CD4-positive, alpha-beta T cell treated with Interleukin-12 subunit alpha and Interleukin-12 subunit beta, for 1 hour (primary cell): ENCODE measurements at regions not wholly inside any gene's neighbourhood (a gene's known extent, or its start where the extent isn't known, plus 50 kb on each side); places are given as distances from the start of the nearest gene placed in this dataset.
"Not testable (repeated sequence)": the region's sequence is repeated elsewhere in the genome, so short reads cannot be mapped to it uniquely, and the experiment has no call there.

Experiments used
- DNase-seq: peaks from one replicate; pipeline ENCODE4 v3.0.0-alpha.2; 2020

DNA sequence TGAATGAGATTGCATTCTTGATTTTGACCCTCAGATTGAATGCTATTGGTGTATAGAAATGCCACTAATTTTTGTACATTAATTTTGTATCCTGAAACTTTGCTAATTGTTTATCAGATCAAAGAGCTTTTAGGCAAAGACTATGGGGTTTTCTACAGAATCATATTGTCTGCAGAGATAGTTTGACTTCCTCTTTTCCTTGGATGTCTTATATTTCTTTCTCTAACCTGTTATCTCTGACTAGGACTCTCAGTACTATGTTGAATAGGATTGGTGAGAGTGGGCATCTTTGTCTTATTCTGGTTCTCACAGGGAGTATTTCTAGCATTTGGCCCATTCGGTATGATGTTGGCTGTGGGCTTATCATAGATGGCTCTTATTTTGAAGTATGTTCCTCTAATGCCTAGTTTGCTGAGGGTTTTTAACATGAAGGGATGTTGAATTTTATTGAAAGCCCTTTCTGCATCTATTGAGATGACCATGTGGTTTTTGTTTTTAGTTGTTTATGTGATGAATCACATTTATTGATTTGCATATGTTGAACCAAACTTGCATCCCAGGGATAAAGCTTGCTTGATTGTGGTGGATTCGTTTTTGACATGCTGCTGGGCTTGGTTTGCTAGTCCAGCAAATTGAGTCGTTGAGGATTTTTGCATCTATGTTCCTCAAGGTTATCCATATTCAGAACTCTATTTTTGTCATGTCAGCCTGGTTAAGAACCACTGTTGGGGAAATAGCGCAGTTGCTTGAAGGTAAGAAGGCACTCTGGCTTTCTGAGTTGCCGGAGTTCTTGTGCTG, 85.8 kb upstream of the NOTCH2NLA start:
- not testable (repeated sequence) for DNase-seq

DNA sequence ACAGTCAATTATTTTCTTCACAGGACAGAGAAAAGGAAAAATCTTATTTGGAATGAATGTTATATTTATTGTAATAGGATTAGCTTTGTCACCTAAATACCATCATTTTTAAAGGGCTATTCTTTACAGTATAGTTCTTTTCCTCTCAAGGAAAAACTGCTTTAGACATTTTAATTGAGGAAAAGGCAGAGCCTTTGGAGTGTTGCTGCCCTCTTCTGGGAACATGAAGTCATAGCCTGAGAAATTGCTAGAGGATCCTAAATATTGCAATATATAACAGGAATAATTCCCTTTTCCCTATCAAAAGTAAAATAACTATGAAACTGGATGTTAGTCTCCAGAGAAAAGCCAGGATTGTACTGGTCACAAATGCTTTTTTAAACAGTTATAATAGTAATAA, 81.8 kb upstream of the NOTCH2NLA start:
- not testable (repeated sequence) for DNase-seq

DNA sequence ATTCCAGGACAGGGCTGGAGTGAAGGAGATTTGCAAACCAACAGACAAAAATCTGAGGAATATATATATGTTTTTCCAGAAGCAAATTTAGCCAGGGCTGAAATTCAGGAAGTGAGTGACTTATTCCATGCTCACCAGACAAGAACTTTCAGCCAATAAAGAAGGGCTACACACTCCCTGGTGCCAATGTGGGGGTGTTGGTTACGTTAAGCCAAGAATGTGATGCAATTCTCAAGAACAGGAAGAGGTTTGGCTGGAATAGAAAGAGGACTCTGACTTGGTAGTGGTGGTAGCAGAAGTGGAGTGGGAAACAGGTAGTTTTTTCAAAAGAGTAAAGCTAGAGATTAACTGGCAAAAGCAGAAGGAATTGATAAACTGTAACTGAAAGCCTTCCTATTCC, 80.6 kb upstream of the NOTCH2NLA start:
- not testable (repeated sequence) for DNase-seq

DNA sequence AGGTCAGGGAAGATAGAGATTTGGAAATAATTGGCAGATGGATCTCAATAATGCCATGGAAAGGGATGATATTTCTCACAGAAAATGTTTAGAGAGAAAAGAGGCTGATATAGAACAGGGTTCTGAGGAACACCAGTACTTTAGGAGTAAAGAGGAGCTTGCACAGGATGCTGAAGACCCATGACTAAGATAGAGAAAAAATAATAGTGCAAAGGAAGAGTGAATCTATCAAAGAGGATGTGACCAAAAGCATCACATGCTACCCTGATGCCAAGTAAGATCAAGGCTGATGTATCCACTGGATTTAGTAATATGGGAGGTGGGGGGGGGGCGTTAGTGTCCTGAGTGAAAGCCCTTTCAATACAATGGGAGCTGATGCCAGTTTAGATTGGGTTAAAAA, 80.1 kb upstream of the NOTCH2NLA start:
- DNase-seq, result not testable (repeated sequence)

DNA sequence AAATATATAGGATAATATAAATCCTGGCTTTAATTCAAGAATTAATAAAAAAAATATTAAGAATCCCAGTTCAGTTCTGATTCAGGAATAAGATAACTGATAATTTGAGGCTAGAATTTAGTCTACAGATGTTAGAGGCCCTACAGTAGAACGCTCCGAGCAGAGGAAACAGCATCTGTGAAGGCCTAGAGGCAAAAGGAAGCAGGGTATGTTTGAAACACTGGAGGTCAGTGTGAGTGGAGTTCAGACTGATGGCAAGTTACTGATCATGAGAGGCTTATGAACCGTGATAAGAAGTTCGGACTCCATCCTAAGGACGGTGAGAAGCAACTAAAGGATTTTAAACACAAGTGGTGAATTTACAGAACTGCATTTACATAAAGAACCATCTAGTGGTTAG, 79.3 kb upstream of the NOTCH2NLA start:
- not testable (repeated sequence) for DNase-seq

DNA sequence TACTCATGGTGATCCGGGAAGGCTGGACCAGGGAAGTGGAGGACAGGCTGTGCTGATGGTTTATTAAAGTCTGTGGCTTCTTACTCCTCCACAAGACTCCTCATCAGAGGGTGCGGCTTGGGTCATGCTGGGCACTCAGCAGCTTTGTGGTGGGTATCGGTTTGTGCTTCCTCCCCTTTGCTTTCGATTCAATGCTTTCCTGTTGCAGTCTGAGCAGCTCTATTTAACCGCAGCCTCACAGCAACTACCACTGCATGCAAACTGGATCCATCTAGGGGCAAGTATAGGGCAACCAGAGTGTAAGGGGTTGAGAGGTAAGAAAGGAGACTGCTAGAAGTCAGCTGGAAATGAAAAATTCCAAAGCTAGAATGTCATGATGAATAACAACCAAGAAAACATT, 78.8 kb upstream of the NOTCH2NLA start:
- not testable (repeated sequence) for DNase-seq

DNA sequence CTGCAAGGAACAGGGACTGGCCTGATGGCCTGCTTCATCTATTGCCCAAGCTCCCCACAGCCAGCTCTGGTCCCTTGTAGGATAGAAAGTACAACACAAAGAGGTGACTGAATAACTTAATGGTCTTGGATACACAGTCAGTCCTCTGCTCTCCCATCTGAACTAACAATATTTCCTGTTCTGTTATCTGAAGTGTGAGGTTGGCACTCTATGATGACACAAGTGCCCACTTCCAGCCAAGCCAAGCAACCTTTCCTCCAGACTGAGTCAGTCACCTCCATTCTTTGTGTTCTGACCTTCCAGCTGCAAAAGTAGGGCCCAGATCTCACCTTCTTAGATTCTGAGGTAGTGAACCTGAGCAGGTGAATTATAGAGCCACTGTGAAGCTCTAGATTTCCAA, 77.8 kb upstream of the NOTCH2NLA start:
- not testable (repeated sequence) for DNase-seq

DNA sequence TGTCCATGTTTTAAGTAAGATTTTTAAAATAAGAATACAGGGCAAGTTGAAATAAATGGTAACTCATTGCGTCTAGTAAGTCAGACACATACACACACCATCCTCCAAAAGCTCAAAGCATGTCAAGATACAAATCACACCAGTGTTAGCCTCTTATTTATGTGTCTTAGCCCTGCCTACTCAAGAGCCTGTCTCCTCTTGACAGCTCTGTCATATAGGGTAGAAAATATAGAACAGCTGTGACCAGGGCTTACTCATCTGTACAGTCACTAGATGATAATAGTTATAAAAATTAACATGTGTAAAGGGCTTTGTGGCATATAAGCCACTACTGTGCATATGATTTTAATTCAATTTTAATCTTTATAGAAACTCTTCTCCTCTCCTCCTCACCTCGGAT, 76.6 kb upstream of the NOTCH2NLA start:
- not testable (repeated sequence) for DNase-seq

DNA sequence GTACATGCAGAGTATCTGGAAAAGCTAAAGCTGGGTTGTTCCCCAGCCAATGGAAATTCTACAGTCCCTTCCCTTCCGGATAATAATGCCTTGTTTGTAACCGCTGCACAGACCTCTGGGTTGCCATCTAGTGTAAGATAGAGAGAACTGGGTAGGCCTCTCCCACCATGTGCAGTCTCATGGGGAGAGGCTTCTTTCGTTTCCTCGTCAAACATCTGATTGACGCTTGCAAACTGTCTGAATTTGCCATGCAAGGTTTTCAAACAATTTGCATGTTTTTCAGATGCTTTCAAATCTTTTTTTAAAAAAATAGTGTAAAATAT, 69.7 kb upstream of the NOTCH2NLA start:
- not testable (repeated sequence) for DNase-seq

DNA sequence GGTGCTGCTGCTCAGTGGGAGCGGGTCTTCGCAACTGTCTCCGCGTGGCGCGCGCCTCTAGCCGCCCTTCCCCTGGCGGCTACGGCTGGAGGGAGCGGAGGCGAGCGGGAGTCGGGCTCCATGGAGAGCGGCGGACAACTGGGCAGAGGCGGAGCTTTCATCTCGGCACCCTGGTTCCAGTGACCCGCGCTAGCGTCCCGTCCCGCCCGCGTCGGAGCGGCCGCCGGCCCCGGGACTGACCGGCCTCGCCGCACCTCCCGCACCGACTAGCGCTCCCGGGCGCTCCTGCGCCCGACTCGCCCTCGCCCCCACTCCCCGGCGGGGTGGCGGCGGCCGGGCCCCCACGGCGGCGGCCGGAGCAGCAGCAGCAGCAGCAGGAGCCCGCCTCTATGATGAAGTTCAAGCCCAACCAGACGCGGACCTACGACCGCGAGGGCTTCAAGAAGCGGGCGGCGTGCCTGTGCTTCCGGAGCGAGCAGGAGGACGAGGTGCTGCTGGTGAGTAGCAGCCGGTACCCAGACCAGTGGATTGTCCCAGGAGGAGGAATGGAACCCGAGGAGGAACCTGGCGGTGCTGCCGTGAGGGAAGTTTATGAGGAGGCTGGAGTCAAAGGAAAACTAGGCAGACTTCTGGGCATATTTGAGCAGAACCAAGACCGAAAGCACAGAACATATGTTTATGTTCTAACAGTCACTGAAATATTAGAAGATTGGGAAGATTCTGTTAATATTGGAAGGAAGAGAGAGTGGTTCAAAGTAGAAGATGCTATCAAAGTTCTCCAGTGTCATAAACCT, 69.2 kb upstream of the NOTCH2NLA start:
- not testable (repeated sequence) for DNase-seq

DNA sequence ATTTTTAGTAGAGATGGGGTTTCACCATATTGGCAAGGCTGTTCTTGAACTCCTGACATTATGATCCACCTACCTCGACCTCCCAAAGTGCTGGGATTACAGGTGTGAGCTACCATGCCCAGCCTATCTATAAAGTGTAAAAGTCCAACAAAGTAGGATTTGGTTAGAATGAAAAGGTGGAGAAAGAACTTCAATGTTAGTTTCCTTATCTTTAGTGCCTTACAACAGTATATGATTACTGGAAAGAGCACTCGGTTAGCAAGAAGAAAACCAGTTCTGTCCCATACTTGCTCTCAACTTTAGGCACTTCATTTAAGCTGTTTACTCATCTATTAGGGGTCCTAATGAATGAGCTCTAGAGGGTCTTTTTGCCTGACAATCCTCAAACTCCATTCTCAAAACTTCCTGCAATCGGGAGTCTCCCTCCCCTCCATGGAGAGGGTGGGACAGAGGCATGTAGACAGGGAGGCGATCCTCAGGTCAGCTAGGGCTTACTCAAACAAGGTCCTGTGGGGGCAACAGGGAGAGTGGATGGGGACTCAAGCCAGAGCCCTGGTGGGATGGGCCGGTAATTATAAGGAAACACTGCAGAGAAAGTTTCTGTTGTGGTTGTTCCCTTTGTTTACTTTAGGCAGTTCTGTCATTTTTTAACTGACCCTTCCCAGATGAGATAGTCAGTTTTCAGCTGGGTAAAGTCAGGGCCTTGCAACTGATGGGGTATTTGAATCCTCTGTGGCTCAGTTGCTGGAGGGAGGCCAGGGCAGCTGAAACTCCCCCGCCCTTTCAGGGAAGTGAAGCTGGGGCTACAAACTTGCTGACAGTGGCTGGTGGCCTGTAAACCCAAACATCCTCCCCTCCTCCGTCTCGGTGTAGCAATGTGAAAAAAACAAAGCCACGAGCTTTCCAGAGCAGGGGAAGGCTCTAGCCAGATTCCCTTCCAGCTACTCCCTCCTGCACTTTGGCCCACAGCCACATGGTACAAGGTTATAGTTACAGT, 64.4 kb upstream of the NOTCH2NLA start:
- not testable (repeated sequence) for DNase-seq

DNA sequence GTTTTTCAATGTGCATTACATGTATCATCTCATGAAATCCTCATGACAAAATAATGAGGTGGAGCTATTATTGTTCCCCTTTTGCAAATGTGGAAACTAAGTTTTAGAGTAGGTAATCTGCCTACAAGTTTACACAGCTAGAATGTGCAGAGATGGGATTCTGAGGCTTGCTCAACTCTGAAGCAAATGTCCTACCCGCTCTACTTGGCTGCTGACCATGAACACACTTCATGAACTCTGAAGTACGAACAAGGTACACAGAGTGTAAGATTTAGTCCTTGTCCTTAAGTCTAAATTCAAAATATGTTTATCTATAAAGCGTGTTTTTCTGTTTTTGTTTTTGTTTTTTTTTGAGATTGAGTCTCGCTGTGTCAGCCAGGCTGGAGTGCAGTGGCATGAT, 63.6 kb upstream of the NOTCH2NLA start:
- not testable (repeated sequence) for DNase-seq

DNA sequence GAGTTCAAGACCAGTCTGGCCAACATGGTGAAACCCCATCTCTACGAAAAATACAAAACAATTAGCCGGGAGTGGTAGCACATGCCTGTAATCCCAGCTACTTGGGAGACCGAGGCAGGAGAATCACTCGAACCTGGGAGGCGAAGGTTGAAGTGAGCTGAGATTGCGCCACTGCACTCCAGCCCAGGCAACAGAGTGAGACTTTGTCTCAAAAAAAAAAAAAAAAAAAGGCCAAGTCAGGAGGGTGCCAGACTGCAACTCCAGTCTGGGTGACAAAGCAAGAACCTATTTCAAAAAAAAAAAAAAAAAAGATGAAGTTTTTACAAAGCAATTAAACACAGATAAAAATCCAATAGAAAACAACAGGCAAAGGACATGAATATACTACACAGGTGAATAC, 59.1 kb upstream of the NOTCH2NLA start:
- not testable (repeated sequence) for DNase-seq

DNA sequence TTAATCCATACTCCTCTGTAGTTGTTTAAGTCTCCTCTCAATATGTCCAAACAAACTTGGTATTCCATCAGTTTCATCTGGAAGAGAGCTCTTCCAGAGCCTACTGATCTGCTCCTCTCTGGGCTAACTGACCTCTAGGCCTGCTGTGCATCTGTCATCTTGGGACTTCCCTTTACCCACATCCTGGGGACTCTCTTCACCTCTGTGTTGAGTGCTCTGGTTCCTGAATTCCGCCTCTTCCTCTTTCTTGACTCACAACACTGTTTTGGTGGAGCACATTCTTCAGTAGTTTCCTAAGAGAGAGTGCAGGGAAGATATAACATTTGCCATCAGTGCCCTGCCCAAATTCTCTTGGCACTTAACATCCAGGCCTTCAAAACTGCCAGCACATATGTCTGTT, 55.9 kb upstream of the NOTCH2NLA start:
- DNase-seq, result not testable (repeated sequence)

DNA sequence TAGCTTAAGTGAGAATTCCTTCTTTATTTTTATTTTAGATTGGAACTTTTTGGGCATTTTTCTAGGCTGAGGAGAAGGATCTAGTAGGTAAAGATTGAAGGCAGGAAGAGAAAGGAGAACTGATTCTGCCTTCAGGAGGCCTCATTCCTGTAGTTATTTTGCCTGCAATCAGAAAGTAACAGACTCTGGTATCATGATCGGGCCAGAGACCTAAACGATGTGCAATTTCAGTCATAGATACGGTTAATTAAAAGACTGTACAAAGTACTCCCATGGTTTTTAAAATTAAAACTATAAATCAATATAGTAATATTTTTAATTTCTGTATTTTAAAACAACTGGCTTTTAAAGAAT, 54.7 kb upstream of the NOTCH2NLA start:
- DNase-seq, result not testable (repeated sequence)

DNA sequence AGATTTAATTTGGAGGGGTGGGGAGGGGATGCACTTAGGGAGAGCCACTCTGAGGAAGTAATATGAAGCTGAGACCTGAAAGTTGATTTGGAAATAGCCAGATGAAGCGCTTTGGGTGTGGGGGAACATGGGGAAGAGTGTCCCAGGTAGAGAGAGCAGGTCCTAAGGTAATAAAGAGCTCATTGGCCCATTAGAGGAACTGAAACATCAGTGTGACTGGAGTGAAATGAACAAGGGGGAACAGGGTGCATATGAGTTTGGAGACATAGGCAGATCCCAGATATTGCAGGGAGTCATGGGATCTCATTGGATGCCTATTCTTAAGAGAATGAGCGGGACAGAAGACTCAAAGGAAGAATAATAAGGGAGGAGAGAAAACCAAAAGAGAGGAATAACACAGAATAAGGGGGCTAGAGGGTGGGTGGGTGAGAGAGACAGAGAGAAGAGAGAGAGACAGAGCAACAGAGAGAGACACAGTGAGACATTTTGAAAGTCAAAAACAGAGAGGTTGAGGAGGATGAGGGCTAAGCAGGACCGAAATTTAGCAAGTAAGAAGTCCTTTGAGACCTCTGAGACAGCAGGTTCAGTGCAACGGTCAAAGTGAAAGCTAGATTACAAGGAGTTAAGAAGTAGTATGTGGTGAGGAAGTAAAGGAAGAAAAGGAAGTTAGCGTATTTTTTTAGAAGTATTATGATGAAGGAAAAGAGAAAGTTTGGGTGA, 54.1 kb upstream of the NOTCH2NLA start:
- DNase-seq, result not testable (repeated sequence)

DNA sequence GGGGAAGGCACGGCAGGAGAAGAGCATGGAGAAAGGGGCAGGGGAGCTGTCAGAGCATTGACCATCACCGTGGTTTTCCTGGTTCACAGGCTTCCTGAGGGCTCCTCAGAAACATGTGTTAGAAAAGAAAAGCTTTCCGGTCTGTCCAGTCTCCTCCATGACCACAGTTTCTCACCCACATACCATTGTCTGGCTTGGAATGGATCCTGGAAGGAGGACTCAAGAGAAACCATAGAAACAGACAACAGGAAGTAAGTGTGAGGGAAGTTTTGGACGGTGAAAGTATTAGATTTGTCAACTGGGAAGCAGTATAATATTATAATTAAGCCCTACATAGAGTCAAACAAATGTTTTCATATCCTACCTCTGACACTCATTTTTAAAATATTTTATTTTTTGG, 52.7 kb upstream of the NOTCH2NLA start:
- not testable (repeated sequence) for DNase-seq

DNA sequence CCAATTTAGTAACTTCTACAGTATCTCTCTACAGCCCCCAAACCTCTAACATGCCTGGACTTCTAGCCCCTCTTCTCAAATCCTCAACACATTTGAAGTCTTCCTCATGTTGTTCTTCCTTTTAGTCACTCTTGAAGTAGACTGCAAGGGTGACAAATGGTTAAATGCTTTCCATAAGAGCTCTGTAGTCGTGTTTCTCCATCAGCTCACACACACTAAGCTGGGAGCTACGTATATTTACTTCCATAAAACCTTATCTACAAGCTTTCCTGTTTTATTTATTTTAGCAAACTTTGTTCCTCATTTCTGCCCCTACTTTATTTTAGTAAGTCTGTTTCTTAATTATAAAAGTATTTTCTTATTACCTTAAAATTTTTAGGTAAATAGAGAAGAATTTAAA, 49.9 kb upstream of the NOTCH2NLA start:
- not testable (repeated sequence) for DNase-seq
